T-helper 2 cell treated with Interferon-gamma antibody and Interleukin-4, amounts not matched to agents 100 ng/mL and 5 ng/mL, for 36 hours (primary cell): ENCODE measurements at regions not wholly inside any gene's neighbourhood (a gene's known extent, or its start where the extent isn't known, plus 50 kb on each side); places are given as distances from the start of the nearest gene placed in this dataset.
"Not testable (repeated sequence)": the region's sequence is repeated elsewhere in the genome, so short reads cannot be mapped to it uniquely, and the experiment has no call there.

ENCODE experiments used
- intact Hi-C: fragments of 100-400 bp; cut with micrococcal nuclease; formaldehyde crosslinking; loops from one replicate; pipeline ENCODE4 v1.15.1; 2023

DNA sequence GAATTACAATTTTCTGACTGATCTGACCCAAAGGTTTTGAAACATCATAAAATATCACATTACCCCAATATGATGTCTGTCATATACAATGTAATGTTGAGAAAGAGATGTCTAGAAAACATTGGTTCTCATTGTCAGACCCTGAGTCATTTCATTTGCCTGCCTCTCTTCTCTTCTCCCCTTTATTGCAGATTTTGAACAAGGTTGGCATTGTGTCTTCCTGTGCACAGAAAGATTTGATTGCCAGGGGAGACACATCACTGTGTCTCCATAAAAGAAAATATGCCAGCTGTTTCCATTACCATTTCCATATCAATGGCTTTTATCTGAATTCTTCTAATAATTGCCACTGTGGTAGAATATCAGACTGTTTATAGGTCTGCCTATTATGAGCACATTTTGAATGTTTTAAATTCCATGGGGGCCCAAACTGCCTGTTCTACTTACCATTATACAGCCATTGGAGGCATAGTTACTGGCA lies 65.6 kb downstream of the IFI44 start:
- intact Hi-C loops, result no loop called here

DNA sequence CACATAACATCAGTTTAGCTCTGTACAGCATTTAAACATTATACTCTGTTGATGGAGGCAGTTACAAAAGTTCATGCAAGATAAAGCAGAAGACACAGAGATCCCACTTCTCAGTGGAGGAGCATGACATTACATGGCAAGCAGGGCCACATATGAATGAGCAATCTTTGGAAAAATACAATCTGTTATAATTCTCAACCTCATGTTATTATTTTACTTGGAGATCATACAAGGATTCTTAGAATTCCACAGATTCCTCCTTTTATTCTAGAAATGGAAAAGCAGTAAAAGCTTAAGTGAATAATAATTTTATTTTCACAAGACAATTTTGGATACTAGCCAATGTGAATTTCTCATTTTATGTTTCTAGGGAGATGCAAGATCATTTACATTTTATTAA lies 66.6 kb downstream of the IFI44 start:
- intact Hi-C loops, result no loop called here

DNA sequence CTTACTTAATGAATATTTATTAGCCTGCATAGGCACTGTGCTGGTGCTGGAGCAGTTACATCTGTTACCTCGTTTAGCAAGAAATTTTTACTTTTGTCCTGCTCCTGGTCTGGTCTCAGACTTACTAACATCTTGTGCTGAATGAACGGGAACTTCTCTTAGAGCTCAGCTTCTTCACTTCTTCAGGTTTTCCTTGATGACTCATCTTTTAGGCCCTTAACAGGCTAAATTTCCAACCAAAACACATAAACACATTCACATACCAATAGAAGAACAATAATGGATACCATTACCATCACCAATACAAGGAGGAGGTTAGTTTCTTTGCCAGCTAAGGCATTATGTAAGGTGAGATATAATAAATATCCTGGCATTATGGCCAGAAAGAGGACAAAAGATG lies 68.9 kb downstream of the IFI44 start:
- intact Hi-C loops, result no loop called here

DNA sequence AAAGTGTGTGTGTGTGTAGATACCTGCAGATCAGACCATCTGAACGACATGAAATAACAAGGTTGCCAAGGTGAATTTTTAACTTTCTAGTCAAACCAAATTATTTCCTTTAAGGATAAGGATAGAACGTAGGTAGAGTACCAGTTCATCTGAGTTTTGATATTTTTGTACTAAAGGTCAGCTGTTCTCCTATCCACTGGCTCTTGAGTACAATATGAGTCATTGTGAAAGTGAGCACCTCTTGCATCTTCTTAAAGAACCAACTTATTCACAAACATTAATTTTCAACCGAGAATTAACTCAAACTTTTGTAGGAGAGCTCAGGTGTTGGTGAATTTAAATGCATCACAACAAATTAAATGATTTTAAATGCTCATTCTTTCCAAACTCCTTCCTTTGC lies 71.5 kb downstream of the IFI44 start:
- intact Hi-C loops, result no loop called here

DNA sequence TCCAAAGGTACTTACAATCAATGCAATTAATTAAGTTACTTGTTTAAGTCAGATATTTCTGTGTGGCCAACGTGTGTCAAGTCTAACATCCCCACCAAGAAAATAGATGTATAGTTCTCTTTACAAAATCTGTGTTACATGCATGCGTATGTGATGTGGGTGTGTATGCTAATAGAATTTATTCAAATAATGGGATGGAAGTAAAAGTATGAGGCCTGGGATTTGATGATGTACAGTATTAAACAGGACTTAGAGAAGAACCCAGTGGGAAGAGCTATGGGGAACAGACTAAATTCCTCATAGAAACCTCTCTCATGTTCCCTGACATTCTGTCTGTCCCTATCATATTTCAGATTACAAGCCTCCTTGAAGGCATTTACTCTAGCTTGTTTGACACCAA lies 72.5 kb downstream of the IFI44 start:
- intact Hi-C loops, result no loop called here

DNA sequence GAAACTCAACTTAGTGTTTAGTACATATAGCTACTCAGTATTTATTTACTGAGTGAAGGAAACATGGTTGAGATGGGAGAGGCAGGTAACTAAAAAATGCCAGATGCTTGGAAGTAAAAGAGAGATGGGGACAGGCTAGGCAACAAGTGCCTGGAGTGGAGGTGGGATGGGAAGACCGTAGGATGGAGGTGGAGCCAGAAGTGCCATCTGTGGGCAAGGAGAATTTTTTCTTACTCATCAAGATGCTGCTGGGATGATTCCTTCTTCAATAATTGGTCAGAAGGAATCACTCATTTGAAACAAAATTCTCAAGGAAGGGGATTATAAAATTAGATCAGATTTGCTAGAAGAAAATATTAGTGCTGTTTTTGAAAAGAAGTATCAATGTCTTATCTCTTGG lies 72.9 kb downstream of the IFI44 start:
- intact Hi-C loops, result no loop called here

DNA sequence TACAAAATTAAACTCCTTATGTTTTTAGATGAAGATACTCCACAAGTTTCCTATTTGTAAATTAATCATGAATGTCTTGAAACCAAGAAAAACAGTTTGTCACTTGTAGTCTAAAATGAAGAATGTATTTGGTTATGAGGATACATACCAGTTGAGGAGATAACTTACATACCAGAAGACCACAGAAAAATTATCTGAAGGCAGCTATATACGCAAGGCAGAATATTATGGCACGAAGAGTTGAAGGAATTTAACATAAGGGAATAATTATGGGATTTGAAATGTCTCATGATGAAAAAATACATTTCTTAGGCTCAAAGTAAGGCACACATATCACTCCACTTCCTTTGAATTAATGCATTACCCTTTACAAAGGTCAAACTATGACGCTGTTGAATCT lies 73.3 kb downstream of the IFI44 start:
- intact Hi-C loops, result no loop called here

DNA sequence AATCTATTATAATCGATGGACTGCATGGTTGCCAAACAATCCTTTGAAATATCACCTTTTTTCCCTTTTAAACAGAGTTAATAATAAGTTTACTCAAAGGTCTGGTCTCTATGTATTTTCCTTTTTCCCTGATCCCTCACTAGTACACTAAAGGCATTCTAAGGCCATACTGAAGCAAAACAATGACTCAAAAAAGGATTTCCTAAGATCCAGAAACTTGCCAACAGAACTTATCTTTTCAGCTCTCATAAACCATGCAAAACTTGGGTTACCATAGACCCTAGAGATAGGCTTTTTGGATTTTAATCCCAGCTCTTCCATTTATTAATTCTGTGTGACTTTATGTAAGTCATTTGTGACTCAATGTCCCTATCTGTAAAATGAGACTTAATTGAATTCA lies 77.1 kb downstream of the IFI44 start:
- intact Hi-C loops, result no loop called here

DNA sequence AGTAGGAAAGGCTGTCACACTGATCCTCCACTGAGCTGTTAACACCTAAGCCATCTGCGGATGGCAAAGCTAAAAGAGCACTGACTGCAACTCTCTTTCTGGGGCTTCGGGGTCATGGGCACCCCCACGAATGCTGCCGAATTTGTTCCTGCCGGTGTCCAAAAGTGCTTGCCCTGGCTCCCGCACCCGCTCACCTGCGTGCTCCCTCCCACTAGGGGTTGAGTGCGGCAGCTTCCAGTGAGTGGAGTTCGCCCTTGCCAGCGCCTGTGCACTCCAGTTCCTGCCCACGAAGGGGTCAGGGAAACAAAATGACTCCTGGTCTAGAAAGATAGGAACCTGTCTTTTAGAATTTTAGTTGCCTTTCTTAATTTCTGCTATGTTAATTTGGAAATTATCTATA lies 78.7 kb downstream of the IFI44 start:
- intact Hi-C loops, result no loop called here

DNA sequence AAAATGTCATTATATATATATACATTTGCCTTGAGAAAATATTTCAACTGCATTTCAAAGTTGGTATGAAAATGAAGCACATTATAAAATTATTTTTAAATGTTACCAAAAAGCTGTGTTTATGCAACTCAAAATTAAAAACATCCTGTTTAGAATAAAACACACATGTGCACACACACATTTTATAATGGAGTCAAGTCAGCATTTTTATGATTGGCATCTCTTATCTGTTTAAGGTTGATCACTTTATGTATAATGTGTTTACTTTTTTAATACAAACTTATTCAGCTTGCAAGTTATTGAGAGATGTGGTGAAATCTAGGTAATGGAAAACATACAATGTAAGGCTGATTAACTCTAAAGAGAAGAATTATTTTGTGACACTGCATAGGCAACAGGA lies 80.4 kb downstream of the IFI44 start:
- intact Hi-C loops, result no loop called here

DNA sequence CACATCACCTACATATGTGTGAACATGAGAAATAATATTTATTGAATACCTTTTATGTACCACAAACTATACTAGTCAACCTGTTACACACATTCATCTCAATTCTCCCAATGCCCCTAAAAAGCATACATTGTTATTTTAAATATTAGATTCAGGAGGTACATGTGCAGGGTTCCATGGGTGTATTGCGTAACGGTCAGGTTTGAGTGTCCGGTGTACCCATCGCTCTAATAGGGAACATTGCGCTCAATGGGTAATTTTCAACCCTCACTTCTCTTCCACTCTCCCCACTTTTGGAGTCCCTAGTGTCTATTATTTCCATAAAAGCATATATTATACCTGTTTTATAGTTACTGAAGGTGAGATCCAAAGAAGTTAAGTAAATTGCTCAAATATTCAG lies 82.0 kb downstream of the IFI44 start:
- intact Hi-C loops, result no loop called here

DNA sequence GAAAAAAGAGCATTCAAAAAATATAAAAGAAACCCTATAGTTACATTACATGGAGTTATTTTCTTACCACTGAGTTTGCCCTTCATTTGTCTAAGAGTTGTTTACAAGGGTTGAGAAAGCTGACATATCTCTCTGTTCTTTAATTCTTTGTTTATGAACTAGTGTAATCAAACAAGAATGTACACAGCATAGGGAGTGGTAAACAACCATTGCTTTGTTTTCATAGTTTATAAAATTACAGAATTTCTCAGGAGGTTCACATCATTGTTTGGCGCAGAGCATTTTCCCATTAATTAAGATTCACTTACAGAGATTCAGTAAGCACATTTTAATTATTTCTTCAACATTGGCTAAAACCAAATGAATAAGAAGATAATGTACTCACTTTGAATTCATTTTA lies 87.6 kb downstream of the IFI44 start:
- intact Hi-C loops, result no loop called here

DNA sequence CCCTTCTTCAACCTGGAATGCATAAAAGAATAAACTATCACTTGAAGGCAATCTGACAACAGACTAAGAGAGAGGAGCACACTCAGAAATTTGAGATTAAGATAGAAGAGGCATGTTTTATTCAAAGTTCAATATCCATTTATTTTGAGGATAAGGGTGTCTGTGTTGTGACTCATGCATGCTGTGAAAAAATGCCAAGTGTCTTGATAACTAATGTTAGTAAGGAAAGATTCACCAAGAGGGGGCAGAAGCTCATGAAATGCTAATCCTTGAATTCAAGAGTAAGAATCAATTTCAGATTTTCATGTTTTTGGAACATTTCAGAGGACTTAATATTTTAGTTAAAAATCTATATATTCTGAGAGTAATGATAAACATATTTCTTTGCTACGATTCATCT lies 94.0 kb downstream of the IFI44 start:
- intact Hi-C loops, result no loop called here

DNA sequence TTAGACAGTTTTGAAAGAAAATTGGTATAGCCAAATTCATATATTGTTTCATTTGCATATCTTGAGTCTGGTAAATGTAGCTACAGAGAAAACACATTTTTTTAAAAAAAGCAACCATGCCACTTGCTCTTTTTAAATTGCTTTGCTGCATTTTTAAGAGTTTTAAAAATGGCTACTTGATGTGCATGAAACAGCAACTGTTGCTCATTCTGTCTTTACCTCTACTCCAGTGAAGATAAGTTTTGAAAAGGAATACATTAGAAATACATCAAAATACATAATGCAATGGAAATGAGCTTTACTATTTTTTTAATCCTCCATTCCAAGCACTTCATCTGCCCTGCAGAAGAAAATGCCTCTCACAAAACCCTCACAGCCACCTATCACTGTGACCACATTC lies 95.5 kb downstream of the IFI44 start:
- intact Hi-C loops, result no loop called here

DNA sequence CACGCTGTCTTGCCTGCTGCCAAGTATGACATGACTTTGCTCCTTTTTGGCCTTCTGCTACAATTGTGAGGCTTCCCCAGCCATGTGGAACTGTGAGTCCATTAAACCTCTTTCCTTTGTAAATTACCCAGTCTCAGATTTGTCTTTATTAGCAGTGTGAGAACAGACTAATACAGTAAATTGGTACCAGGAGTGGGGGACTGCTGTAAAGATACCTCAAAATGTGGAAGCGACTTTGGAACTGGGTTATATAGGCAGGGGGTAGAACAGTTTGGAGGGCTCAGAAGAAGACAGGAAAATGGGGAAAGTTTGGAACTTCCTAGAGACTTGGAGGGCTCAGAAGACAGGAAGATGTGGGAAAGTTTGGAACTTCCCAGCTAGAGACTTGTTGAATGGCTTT lies 104.0 kb downstream of the IFI44 start:
- intact Hi-C loops, result not testable (repeated sequence)

DNA sequence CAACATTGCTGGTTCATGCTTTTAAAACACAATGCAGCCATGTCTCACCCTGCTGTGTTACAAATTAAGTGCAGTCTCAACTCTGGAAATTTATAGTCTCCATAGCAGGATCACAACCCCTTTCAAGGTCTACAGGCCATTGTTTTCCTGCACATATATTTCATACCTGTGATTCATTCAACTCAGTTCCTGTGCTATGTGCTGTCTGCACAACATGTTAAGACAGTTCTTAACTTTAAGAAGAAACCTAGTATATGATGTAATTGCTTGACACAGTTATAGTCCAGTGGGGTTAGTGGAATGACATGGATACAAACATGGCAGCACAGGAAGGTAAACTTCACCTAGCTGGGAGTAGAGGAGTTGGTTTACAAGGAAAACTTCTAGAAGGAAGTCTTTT lies 106.4 kb downstream of the IFI44 start:
- intact Hi-C loops, result no loop called here

DNA sequence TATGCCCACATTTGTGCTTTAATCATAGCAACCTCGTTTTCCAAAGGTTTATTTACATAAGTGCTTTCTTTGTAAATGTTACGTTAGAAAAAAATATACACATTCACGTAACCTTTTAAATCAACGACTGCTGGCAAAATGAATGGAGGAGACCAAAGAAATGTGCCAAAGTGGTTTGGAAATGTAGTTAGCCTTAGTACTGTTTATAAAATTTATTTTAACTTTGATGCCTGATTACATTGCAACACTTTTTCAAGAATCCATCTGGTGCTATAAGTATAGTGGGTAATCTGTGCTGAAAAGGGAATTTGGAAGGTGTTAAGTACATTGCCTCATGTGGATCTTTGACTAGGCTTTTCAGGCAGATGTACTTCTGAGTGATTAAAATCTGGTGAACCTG lies 108.9 kb downstream of the IFI44 start:
- intact Hi-C loops, result no loop called here

DNA sequence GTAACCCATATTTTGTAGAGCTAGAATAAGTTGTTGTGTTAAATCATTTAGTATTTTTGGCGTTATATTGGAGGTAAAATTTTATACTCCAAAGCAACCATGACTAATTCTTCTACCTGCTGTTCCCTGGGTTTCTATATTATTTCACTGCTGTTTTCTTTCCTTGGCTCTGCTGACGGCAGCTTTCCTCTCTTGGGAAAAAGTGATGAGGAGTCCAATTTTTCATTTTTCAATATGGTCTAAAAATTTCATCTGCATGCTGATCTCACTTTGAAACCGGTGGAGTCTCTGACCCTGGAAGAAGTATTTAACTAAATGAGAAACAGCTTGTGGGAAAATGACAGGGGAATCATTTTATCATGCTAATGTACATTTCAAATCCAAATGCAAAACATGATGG lies 110.2 kb downstream of the IFI44 start:
- intact Hi-C loops, result no loop called here

DNA sequence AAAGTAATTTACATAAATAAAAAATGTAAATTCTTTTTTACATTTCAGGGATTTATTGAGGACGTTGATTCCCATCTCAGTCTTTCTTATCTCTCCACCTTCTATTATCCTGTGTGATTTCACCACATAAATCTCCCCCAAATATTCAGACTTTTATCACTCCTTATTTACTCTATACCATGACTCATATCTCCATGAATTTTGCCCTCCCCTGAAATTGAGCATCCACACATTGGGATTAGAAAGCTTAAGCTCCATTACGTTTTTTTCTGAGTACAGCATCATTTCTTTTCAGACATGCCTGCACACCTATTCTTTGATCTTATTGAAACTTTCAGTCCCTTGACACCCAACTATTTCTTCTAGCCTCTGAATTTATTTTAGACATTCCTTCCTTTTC lies 111.2 kb downstream of the IFI44 start:
- intact Hi-C loops, result no loop called here

DNA sequence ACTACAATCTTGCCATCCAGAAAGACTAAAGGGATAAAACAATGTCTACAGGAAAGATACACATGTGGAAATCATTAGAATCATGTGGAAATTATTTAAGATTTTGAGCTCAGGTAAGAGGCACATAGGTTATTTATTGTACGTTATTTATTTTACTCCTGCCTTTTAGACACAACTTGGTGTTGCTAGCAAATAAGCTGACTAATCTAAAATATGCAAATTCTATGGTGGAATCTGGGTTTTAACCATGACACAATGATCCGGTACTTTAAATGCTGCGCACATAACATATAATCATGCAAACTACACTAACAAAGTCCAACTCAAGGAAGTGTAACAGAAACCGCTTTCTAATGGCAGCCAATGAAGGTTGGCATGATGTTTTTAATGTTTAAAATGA lies 112.5 kb downstream of the IFI44 start:
- intact Hi-C loops, result no loop called here

DNA sequence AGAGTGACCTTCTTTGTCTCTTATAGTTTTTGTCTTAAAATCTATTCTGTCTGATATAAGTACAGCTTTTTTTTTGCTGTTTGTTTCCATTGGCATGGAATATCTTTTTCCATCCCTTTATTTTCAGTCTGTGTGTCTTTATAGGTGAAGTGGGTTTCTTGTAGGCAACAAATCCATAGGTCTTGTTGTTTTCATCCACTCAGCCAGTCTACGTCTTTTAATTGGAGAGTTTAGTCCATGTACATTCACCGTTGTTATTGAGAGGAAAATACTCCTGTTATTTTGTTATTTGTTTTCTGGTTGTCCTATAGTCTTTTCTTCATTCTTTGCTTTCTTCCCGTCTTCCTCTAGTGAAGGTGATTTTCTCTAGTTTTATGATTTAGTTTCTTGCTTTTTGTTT lies 115.9 kb downstream of the IFI44 start:
- intact Hi-C loops, result no loop called here

DNA sequence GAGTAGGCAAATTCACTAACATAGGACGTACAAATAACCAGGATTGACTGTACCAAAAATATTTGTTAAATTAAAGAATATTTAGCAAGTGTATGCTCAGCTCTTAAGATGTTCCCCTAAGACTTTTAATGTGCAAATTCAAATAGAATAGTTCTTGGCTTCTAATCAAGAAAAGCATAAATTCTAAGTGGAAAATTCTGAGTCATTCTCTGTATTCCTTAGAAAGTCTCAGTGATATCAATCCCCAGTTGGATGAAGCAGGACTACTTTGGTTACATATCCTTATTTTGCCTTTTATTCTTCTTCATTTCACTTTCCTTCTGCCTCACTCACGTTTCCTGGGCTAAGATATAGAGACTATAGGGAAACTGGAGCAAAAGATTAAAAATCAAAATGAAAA lies 130.2 kb downstream of the IFI44 start:
- intact Hi-C loops, result no loop called here

DNA sequence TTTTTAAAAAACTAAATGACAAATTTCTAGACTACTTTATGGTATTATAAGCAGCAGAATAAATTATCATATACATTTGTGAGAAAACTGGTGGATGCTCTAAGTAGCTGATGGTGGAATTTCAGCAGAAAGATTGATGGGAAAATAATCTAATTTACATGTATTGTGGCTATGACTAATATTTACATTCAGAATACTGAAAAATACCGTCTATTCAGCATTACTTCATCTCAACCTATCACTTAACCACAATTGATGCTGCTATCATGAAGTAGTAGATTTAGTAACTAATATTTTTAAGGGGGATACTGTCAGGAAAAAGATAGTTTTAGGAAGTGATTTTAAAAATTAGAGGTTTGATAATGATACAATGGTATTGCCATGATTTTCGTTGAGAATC lies 137.9 kb downstream of the IFI44 start:
- intact Hi-C loops, result no loop called here

DNA sequence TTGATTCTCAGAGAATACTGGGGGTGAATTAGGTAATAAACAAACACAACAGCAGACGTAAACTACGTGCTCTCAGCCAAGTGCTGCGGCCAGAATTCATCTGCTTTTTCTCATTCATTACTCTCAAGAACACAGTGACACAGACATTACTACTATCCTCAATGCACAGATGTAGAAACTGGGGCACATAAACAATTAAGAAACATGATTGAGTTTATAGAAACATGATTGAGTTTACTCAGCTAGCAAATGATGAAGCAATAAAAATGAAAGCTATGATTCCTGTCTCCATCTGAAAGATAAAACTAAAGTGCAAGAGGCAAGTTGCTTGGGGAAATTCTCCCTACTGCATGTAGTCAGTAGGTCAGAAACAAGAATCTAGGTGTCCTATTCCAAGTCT lies 140.5 kb downstream of the IFI44 start:
- intact Hi-C loops, result no loop called here

DNA sequence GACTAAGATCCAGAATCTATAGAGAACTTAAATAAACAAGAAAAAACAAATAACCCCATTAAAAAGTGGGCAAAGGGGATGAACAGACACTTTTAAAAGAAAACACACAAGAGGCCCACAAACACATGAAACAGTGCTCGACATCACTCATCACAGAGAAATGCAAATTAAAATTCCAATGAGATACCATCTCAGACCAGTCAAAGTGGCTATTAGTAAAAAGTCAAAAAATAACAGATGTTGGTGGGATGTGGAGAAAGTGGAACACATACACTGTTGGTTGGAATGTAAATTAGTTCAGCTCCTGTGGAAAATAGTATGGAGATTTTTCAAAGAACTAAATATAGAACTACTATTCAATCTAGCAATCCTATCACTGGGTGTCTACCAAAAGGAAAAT lies 143.1 kb downstream of the IFI44 start:
- intact Hi-C loops, result no loop called here
